OCI-LY7 (cell line): ENCODE measurements at regions not wholly inside any gene's neighbourhood (a gene's known extent, or its start where the extent isn't known, plus 50 kb on each side); places are given as distances from the start of the nearest gene placed in this dataset.

Experiments used
- BruUV-seq: library from RNA; stranded (reverse); fragments of 400-500 nt; replicated peaks from 2 replicates; lab custom pipeline; 2021; lab: Mats Ljungman, UMichigan
- CTCF ChIA-PET: fragments of 300-600 bp; sonication (Branson Sonifier 250); formaldehyde crosslinking; loops from one replicate; lab custom pipeline; 2022; ENCODE audit warnings: antibody characterized with exemption; ENCODE audit not compliant: unreplicated experiment; lab: Charles Lee
- POLR2A ChIA-PET: fragments of 300-600 bp; sonication (Branson Sonifier 250); formaldehyde crosslinking; loops from one replicate; lab custom pipeline; 2022; ENCODE audit warnings: antibody characterized with exemption; lab: Charles Lee
- DNase-seq: peaks from one replicate; pipeline ENCODE4 v3.0.0-alpha.2; 2015; ENCODE audit warnings: low spot score
- H2AFZ ChIP-seq: fragments of 200-600 bp; sonication (generic), shearing (Covaris generic); 2 replicates; pipeline ENCODE4 v1.6.1; 2014; ENCODE audit warnings: mild to moderate bottlenecking, antibody characterized with exemption, low read length, moderate library complexity
- H3K27ac ChIP-seq: fragments of 200-600 bp; sonication (generic); 2 replicates; pipeline ENCODE4 v1.5.1; 2014; ENCODE audit warnings: mixed run types, low read depth, mild to moderate bottlenecking, moderate library complexity, low read length, inconsistent platforms; ENCODE audit not compliant: poor library complexity, severe bottlenecking
- H3K36me3 ChIP-seq: fragments of 200-600 bp; sonication (generic); 2 replicates; pipeline ENCODE4 v1.6.1; 2014; ENCODE audit warnings: mild to moderate bottlenecking, antibody characterized with exemption, low read length, moderate library complexity, mixed read lengths; ENCODE audit not compliant: insufficient read depth
- H3K4me1 ChIP-seq: fragments of 200-600 bp; sonication (generic); 2 replicates; pipeline ENCODE4 v1.5.1; 2014; ENCODE audit warnings: mild to moderate bottlenecking, low read length; ENCODE audit not compliant: insufficient read depth, poor library complexity, severe bottlenecking
- H3K4me2 ChIP-seq: fragments of 200-600 bp; sonication (generic); 2 replicates; pipeline ENCODE4 v1.6.1; 2014; ENCODE audit warnings: mild to moderate bottlenecking, low read length
- H3K4me3 ChIP-seq: fragments of 200-600 bp; sonication (generic); 2 replicates; pipeline ENCODE4 v1.5.1; 2014; ENCODE audit warnings: mild to moderate bottlenecking, low read depth, low read length; ENCODE audit not compliant: poor library complexity, severe bottlenecking
- H3K79me2 ChIP-seq: fragments of 200-600 bp; sonication (generic); 2 replicates; pipeline ENCODE4 v1.6.1; 2016; ENCODE audit warnings: low read depth, mild to moderate bottlenecking, low read length, moderate library complexity, mixed read lengths; ENCODE audit not compliant: insufficient read depth
- H3K9me2 ChIP-seq: fragments of 200-600 bp; sonication (generic); 2 replicates; pipeline ENCODE4 v1.6.1; 2016; ENCODE audit warnings: mild to moderate bottlenecking, low read length, mixed read lengths; ENCODE audit not compliant: insufficient read depth
- H3K9me3 ChIP-seq: fragments of 200-600 bp; sonication (generic); 2 replicates; pipeline ENCODE4 v1.6.1; 2014; ENCODE audit warnings: mild to moderate bottlenecking, mixed run types, low read length, mixed read lengths
- H4K20me1 ChIP-seq: fragments of 200-600 bp; sonication (generic); 2 replicates; pipeline ENCODE4 v1.6.1; 2014; ENCODE audit warnings: mild to moderate bottlenecking, antibody characterized with exemption, low read length, moderate library complexity, mixed read lengths; ENCODE audit not compliant: insufficient read depth
- CTCF ChIP-seq: fragments of 200-600 bp; sonication (generic); conservative IDR thresholded peaks from 2 replicates; pipeline ENCODE4 v1.5.1; 2014; ENCODE audit warnings: mild to moderate bottlenecking, antibody characterized with exemption, low read length, moderate library complexity, mixed read lengths
- EZH2phosphoT487 ChIP-seq: fragments of 200-600 bp; sonication (generic); IDR thresholded peaks from 2 replicates; pipeline ENCODE4 v1.6.1; 2018; ENCODE audit warnings: low read depth, borderline replicate concordance, mild to moderate bottlenecking, mixed run types, antibody characterized with exemption, low read length, moderate library complexity, mixed read lengths
- intact Hi-C: fragments of 100-400 bp; cut with micrococcal nuclease; formaldehyde crosslinking; loops from one replicate; pipeline ENCODE4 v1.10.0; 2022; ENCODE audit not compliant: unreplicated experiment

- no peaks in the 10 kb centered on the region for H3K4me1 ChIP-seq
- H3K4me3 ChIP-seq: no peak overlapping the region
- H3K9me3 ChIP-seq: no peaks in the 10 kb centered on the region
- no peaks in the 10 kb centered on the region for H3K79me2 ChIP-seq
- no peaks in the 10 kb centered on the region for H3K36me3 ChIP-seq
- ChIA-PET POLR2A (interaction anchor here (0.7 to 1.0 kb wide), 2 partner anchors 12 to 229 kb away, joined by 3 read pairs; no protein-coding TSS in a partner anchor), CTCF (no interaction called here)
- no peaks in the 10 kb centered on the region for H3K9me2 ChIP-seq
- BruUV-seq: no TSS peak
- H4K20me1 ChIP-seq: no peaks in the 10 kb centered on the region
- no peak overlapping the region for H3K4me2 ChIP-seq
- no peak for TF ChIP-seq CTCF
- TF ChIP-seq EZH2phosphoT487: no peak
- H2AFZ ChIP-seq: no peak overlapping the region
- no peak overlapping the region for H3K27ac ChIP-seq
- intact Hi-C loops: no loop called here
- DNase-seq: no peak
These were observed 89.4 kb upstream of the MTPN start for GRCh38 chr7:136066304-136067143.

- no peak overlapping the region for H3K27ac ChIP-seq
- H3K4me1 ChIP-seq: no peaks in the 10 kb centered on the region
- DNase-seq: no peak
- no TSS peak for BruUV-seq
- no peak overlapping the region for H3K4me3 ChIP-seq
- H3K79me2 ChIP-seq: no peaks in the 10 kb centered on the region
- no peak overlapping the region for H3K4me2 ChIP-seq
- H3K36me3 ChIP-seq: no peaks in the 10 kb centered on the region
- no peaks in the 10 kb centered on the region for H4K20me1 ChIP-seq
- no peak overlapping the region for H2AFZ ChIP-seq
- H3K9me3 ChIP-seq: no peaks in the 10 kb centered on the region
- ChIA-PET CTCF (no interaction called here), POLR2A (interaction anchor here (0.9 kb wide), 1 partner anchor 16 kb away, joined by 4 read pairs; no protein-coding TSS in a partner anchor)
- TF ChIP-seq EZH2phosphoT487 (no peak), CTCF (no peak)
- H3K9me2 ChIP-seq: no peaks in the 10 kb centered on the region
- intact Hi-C loops: no loop called here
These were observed 87.6 kb upstream of the MTPN start for GRCh38 chr7:136064627-136065237.

GRCh38 chr7:136064081-136064480 is 86.9 kb upstream of the MTPN start:
- Histone ChIP-seq H3K79me2 (no peaks in the 10 kb centered on the region), H3K4me3 (no peak overlapping the region), H3K9me3 (no peaks in the 10 kb centered on the region), H3K4me1 (no peaks in the 10 kb centered on the region), H3K36me3 (no peaks in the 10 kb centered on the region), H4K20me1 (no peaks in the 10 kb centered on the region), H3K9me2 (no peaks in the 10 kb centered on the region), H2AFZ (no peak overlapping the region), H3K4me2 (no peak overlapping the region), H3K27ac (no peak overlapping the region)
- intact Hi-C loops: no loop called here
- CTCF ChIA-PET: no interaction called here
- no TSS peak for BruUV-seq
- TF ChIP-seq CTCF (no peak), EZH2phosphoT487 (no peak)
- POLR2A ChIA-PET: interaction anchor here (0.9 kb wide), 1 partner anchor 16 kb away, joined by 4 read pairs; no protein-coding TSS in a partner anchor
- no peak for DNase-seq
